ENCODE measurements at regions not wholly inside any gene's neighbourhood (a gene's known extent, or its start where the extent isn't known, plus 50 kb on each side); places are given as distances from the start of the nearest gene placed in this dataset.

DNA sequence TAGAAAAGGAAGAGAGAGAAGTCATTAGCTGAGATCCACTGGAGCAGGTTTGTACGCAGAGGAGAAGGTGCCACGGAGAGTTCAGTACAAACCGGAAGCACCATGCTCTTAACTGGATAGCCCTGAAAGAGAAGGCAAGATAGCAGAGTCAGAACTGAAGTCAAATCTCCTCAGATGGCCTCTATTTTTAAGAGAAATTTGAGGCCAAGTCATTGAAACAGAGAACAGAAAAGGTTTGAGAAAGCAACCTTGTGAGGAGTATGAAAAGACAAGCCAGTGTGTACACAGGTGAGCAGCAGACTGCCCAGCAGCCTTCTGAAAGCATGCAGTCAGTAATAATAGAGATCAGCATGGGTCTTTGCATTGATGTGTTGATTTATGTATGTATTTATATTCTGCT, 66.1 kb upstream of the SPRED1 start:
- H3K4me3 ChIP-seq (replicated peaks in 1 of 2; ENCODE audit: low read depth in 1 of 2, low read length in 2 of 2) = no peak overlapping the region
- ChIA-PET CTCF (no interaction called here), RAD21 (ENCODE audit: low non-redundant PET in 1 of 2, low total read pairs in 2 of 2, uncharacterized antibody in 2 of 2, unreplicated experiment in 2 of 2) (no interaction called here), POLR2A (no interaction called here)
- H4K20me1 ChIP-seq (ENCODE audit: insufficient read depth) = no peaks in the 10 kb centered on the region
- DNase-seq (ENCODE audit: low read depth, low spot score) = no peak
- no peak overlapping the region for H2AFZ ChIP-seq (ENCODE audit: low read depth, low read length, poor library complexity, severe bottlenecking)
- no peak for ATAC-seq
- BruUV-seq (replicated peaks) = no TSS peak
- H3K27ac ChIP-seq (ENCODE audit: low read depth, low read length) = no peak overlapping the region
- TF ChIP-seq, protein P1, sequence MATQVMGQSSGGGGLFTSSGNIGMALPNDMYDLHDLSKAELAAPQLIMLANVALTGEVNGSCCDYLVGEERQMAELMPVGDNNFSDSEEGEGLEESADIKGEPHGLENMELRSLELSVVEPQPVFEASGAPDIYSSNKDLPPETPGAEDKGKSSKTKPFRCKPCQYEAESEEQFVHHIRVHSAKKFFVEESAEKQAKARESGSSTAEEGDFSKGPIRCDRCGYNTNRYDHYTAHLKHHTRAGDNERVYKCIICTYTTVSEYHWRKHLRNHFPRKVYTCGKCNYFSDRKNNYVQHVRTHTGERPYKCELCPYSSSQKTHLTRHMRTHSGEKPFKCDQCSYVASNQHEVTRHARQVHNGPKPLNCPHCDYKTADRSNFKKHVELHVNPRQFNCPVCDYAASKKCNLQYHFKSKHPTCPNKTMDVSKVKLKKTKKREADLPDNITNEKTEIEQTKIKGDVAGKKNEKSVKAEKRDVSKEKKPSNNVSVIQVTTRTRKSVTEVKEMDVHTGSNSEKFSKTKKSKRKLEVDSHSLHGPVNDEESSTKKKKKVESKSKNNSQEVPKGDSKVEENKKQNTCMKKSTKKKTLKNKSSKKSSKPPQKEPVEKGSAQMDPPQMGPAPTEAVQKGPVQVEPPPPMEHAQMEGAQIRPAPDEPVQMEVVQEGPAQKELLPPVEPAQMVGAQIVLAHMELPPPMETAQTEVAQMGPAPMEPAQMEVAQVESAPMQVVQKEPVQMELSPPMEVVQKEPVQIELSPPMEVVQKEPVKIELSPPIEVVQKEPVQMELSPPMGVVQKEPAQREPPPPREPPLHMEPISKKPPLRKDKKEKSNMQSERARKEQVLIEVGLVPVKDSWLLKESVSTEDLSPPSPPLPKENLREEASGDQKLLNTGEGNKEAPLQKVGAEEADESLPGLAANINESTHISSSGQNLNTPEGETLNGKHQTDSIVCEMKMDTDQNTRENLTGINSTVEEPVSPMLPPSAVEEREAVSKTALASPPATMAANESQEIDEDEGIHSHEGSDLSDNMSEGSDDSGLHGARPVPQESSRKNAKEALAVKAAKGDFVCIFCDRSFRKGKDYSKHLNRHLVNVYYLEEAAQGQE (IDR thresholded peaks at IDR 0.05; ENCODE audit: low read depth) = no peak
- no peak for TF ChIP-seq ELF1 (IDR thresholded peaks at IDR 0.05; ENCODE audit: borderline replicate concordance, low read depth)
- H3K27me3 ChIP-seq (ENCODE audit: insufficient read depth, low read length) = peaks cover 26% of the 10 kb centered on the region
- H3K4me1 ChIP-seq (ENCODE audit: control insufficient read depth in 1 of 2, insufficient read depth in 2 of 2, low read length in 2 of 2) = no peaks in the 10 kb centered on the region
- no peaks in the 10 kb centered on the region for H3K9me2 ChIP-seq (ENCODE audit: insufficient read depth)
- no peaks in the 10 kb centered on the region for H3K9me3 ChIP-seq (ENCODE audit: control insufficient read depth in 1 of 2, insufficient read depth in 1 of 2, low read depth in 1 of 2, low read length in 2 of 2)
- no peaks in the 10 kb centered on the region for H3K79me2 ChIP-seq (ENCODE audit: insufficient read depth, low read length)
- no peak overlapping the region for H3K4me2 ChIP-seq (ENCODE audit: low read length)
- intact Hi-C loops (cut with micrococcal nuclease) = no loop called here
- no peaks in the 10 kb centered on the region for H3K36me3 ChIP-seq (ENCODE audit: control insufficient read depth in 1 of 2, insufficient read depth in 2 of 2, low read length in 2 of 2)
- H3K9ac ChIP-seq (ENCODE audit: low read length) = no peak overlapping the region

DNA sequence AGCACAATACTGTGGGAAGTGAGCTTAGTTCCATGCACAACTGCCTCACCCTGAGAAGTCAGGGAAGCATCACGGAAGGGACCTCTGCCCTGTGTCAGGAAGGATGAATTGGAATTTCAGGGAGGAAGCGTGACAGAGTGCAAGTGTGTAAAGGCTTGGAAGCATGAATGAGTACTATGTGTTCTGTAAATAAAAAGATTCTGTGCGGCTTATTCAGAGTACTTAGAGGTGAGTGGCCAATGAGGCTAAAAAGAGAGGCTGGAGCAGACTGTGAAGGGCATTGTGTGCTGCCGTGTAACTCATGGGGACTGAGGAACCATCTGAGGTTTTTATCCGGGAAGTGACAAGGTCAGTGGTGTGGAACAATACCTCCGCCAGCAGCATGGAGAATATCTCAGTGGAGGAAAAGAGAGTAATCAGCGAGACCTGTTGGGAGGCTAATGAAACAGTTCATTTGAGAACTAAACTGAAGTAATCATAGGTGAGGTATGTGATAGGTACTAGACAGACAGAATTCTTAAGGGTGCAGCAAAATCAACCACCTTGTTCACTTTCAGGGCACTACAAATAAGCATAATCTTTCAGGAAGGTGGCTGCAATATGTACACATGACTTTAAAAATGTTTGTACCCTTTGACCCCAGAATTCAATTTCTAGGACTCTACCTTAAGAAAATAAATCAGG, 64.9 kb upstream of the SPRED1 start:
- no peaks in the 10 kb centered on the region for H3K4me1 ChIP-seq (ENCODE audit: control insufficient read depth in 1 of 2, insufficient read depth in 2 of 2, low read length in 2 of 2)
- H3K4me2 ChIP-seq (ENCODE audit: low read length) = no peak overlapping the region
- CTCF ChIA-PET = no interaction called here
- no peak overlapping the region for H2AFZ ChIP-seq (ENCODE audit: low read depth, low read length, poor library complexity, severe bottlenecking)
- ATAC-seq (no peak), DNase-seq (ENCODE audit: low read depth, low spot score) (no peak)
- no peak overlapping the region for H3K27ac ChIP-seq (ENCODE audit: low read depth, low read length)
- H3K9me2 ChIP-seq (ENCODE audit: insufficient read depth) = no peaks in the 10 kb centered on the region
- no peak overlapping the region for H3K9ac ChIP-seq (ENCODE audit: low read length)
- TF ChIP-seq ZNF274 (IDR thresholded peaks at IDR 0.05; ENCODE audit: low read depth, low read length) = no peak
- no peak for TF ChIP-seq YY1 (IDR thresholded peaks at IDR 0.05; ENCODE audit: extremely low read depth, insufficient replicate concordance, low read depth, low read length)
- TF ChIP-seq, protein P2, sequence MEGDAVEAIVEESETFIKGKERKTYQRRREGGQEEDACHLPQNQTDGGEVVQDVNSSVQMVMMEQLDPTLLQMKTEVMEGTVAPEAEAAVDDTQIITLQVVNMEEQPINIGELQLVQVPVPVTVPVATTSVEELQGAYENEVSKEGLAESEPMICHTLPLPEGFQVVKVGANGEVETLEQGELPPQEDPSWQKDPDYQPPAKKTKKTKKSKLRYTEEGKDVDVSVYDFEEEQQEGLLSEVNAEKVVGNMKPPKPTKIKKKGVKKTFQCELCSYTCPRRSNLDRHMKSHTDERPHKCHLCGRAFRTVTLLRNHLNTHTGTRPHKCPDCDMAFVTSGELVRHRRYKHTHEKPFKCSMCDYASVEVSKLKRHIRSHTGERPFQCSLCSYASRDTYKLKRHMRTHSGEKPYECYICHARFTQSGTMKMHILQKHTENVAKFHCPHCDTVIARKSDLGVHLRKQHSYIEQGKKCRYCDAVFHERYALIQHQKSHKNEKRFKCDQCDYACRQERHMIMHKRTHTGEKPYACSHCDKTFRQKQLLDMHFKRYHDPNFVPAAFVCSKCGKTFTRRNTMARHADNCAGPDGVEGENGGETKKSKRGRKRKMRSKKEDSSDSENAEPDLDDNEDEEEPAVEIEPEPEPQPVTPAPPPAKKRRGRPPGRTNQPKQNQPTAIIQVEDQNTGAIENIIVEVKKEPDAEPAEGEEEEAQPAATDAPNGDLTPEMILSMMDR (IDR thresholded peaks at IDR 0.05 in 2 of 3, conservative IDR thresholded peaks at IDR 0.05 in 1 of 3; ENCODE audit: borderline replicate concordance in 1 of 3, insufficient read depth in 1 of 3, low read depth in 2 of 3, low read length in 2 of 3) = no peak
- no peak for TF ChIP-seq ZFX (IDR thresholded peaks at IDR 0.05)
- TF ChIP-seq EZH2phosphoT487 (IDR thresholded peaks at IDR 0.05; ENCODE audit: borderline replicate concordance) = no peak
- no peak for TF ChIP-seq ELF1 (IDR thresholded peaks at IDR 0.05; ENCODE audit: borderline replicate concordance, low read depth)
- TF ChIP-seq, protein P3, sequence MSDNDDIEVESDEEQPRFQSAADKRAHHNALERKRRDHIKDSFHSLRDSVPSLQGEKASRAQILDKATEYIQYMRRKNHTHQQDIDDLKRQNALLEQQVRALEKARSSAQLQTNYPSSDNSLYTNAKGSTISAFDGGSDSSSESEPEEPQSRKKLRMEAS (IDR thresholded peaks at IDR 0.05) = no peak
- no peak for TF ChIP-seq FOSL1 (IDR thresholded peaks at IDR 0.05; ENCODE audit: low read depth)
- TF ChIP-seq, protein P4, sequence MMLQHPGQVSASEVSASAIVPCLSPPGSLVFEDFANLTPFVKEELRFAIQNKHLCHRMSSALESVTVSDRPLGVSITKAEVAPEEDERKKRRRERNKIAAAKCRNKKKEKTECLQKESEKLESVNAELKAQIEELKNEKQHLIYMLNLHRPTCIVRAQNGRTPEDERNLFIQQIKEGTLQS (IDR thresholded peaks at IDR 0.05) = no peak
- H3K27me3 ChIP-seq (ENCODE audit: insufficient read depth, low read length) = peaks cover 26% of the 10 kb centered on the region
- no peaks in the 10 kb centered on the region for H3K79me2 ChIP-seq (ENCODE audit: insufficient read depth, low read length)
- H4K20me1 ChIP-seq (ENCODE audit: insufficient read depth) = no peaks in the 10 kb centered on the region
- RAD21 ChIA-PET (ENCODE audit: low non-redundant PET in 1 of 2, low total read pairs in 2 of 2, uncharacterized antibody in 2 of 2, unreplicated experiment in 2 of 2) = no interaction called here
- intact Hi-C loops (cut with micrococcal nuclease) = no loop called here
- no peaks in the 10 kb centered on the region for H3K36me3 ChIP-seq (ENCODE audit: control insufficient read depth in 1 of 2, insufficient read depth in 2 of 2, low read length in 2 of 2)
- POLR2A ChIA-PET = no interaction called here
- BruUV-seq (replicated peaks) = no TSS peak
- no peaks in the 10 kb centered on the region for H3K9me3 ChIP-seq (ENCODE audit: control insufficient read depth in 1 of 2, insufficient read depth in 1 of 2, low read depth in 1 of 2, low read length in 2 of 2)
- no peak overlapping the region for H3K4me3 ChIP-seq (replicated peaks in 1 of 2; ENCODE audit: low read depth in 1 of 2, low read length in 2 of 2)

All from HCT116 (cell line).